Keratinocyte (primary cell): ENCODE measurements at regions not wholly inside any gene's neighbourhood (a gene's known extent, or its start where the extent isn't known, plus 50 kb on each side); places are given as distances from the start of the nearest gene placed in this dataset.

Experiments used
- DNase-seq: peaks from one replicate; pipeline ENCODE4 v3.0.0-alpha.2; 2011; ENCODE audit warnings: low read depth, missing footprints, low spot score
- FAIRE-seq: peaks from 2 replicates; lab custom pipeline; 2011; peaks lifted over from hg19 to GRCh38; lab: Jason Lieb, UNC
- H2AFZ ChIP-seq: 2 replicates; pipeline ENCODE4 v1.6.0; 2012; ENCODE audit warnings: low read length, control low read depth, inconsistent platforms; ENCODE audit not compliant: control insufficient read depth
- H3K27ac ChIP-seq: 2 replicates; pipeline ENCODE4 v1.5.1; 2011; ENCODE audit warnings: low read length; ENCODE audit not compliant: control insufficient read depth, insufficient read depth
- H3K27me3 ChIP-seq: 3 replicates; pipeline ENCODE4 v1.6.0; 2011; ENCODE audit warnings: low read length; ENCODE audit not compliant: control insufficient read depth, insufficient read depth; ENCODE audit errors: extremely low read depth
- H3K36me3 ChIP-seq, 2 experiments: 2 replicates in 1 of 2; 3 replicates in 1 of 2; pipeline ENCODE4 v1.5.1; 2011; ENCODE audit warnings: low read length in 2 of 2, mild to moderate bottlenecking in 1 of 2; ENCODE audit not compliant: control insufficient read depth in 2 of 2, insufficient read depth in 2 of 2; ENCODE audit errors: extremely low read depth in 1 of 2
- H3K4me1 ChIP-seq: 3 replicates; pipeline ENCODE4 v1.5.1; 2011; ENCODE audit warnings: low read length; ENCODE audit not compliant: control insufficient read depth, insufficient read depth; ENCODE audit errors: extremely low read depth
- H3K4me2 ChIP-seq: 3 replicates; pipeline ENCODE4 v1.6.0; 2011; ENCODE audit warnings: low read depth, low read length; ENCODE audit not compliant: control insufficient read depth, insufficient read depth; ENCODE audit errors: extremely low read depth
- H3K4me3 ChIP-seq, 3 experiments: fragments of 200-600 bp in 1 of 3; sonication (generic) in 1 of 3; 2 replicates in 2 of 3; 3 replicates in 1 of 3; pipeline ENCODE4 v1.5.1; 2011 to 2016; ENCODE audit warnings: low read length in 3 of 3, mild to moderate bottlenecking in 3 of 3, control low read depth in 2 of 3, inconsistent platforms in 1 of 3, low read depth in 1 of 3, mixed read lengths in 1 of 3, mixed run types in 1 of 3, moderate library complexity in 1 of 3; ENCODE audit not compliant: control insufficient read depth in 2 of 3, insufficient read depth in 2 of 3; ENCODE audit errors: extremely low read depth in 1 of 3
- H3K79me2 ChIP-seq: 2 replicates; pipeline ENCODE4 v1.6.0; 2012; ENCODE audit warnings: low read length; ENCODE audit not compliant: control insufficient read depth, insufficient read depth
- H3K9ac ChIP-seq: 3 replicates; pipeline ENCODE4 v1.6.0; 2011; ENCODE audit warnings: low read length; ENCODE audit not compliant: control insufficient read depth, insufficient read depth; ENCODE audit errors: extremely low read depth
- H3K9me1 ChIP-seq: 3 replicates; pipeline ENCODE4 v1.6.0; 2011; ENCODE audit warnings: low read length; ENCODE audit not compliant: control insufficient read depth, insufficient read depth; ENCODE audit errors: extremely low read depth
- H3K9me3 ChIP-seq: 2 replicates; pipeline ENCODE4 v1.5.1; 2012; ENCODE audit warnings: low read depth, low read length; ENCODE audit not compliant: control insufficient read depth
- H4K20me1 ChIP-seq: 3 replicates; pipeline ENCODE4 v1.6.0; 2011; ENCODE audit warnings: low read length; ENCODE audit not compliant: control insufficient read depth, insufficient read depth; ENCODE audit errors: extremely low read depth
- EZH2 ChIP-seq: IDR thresholded peaks from one replicate; pipeline ENCODE4 v1.6.1; 2012; ENCODE audit warnings: inconsistent platforms, mild to moderate bottlenecking, low read length, moderate library complexity
- dilution Hi-C: fragments of 300-500 bp; cut with MboI; formaldehyde crosslinking; loops from one replicate; pipeline ENCODE4 v1.7.0; 2020; ENCODE audit warnings: low sequenced_read_pairs; ENCODE audit not compliant: extremely low pct_ligation_motif_present
- TF ChIP-seq, protein P1 (sequence below), 3 experiments: IDR thresholded peaks in 1 of 3; conservative IDR thresholded peaks in 1 of 3; optimal IDR thresholded peaks in 1 of 3; 2 replicates in 2 of 3; 3 replicates in 1 of 3; pipeline versions ENCODE3 to v1.5.1; 2011; ENCODE audit warnings: low read length in 3 of 3, mild to moderate bottlenecking in 3 of 3, moderate library complexity in 2 of 3, control low read depth in 1 of 3, inconsistent platforms in 1 of 3; ENCODE audit not compliant: insufficient read depth in 2 of 3; ENCODE audit errors: extremely low read depth in 1 of 3

DNA sequence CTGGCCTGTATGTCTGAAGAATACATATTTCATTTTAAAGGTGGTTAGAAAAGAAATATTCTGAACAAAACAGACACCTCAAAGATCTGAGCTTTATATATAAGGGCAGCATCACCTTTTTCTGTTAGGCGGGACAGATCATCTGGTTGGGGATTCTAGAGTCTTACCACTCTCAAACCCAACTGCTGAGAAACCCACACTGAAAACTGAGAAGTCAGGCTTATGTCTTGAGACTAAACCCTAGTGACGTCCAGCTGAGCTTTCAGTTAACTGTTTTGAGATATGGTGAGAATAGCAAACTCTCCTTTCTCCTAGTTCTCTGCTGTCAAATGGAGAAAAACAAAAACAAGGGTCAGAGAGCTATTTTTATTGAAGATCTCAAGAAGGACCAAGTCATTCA is 63.7 kb upstream of the CCN6 start:
- dilution Hi-C loops, result no loop called here

DNA sequence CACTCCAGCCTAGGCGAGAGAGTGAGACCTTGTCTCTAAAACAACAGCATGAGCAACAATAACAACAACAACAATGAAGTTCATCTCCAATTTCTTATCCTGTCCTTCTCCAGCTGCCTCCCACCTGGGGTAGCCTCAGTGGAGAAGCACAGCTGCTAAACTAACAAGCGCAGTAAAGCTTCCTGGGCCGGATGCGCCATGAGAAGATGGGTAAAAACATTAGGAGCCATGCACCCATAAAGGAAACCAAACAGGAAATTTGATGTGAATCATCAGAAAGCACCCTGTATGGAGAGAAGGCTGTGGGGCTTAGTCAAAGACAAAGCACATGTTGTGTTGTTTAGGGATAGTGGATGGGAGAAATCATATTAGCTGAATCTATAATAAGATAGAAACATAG is 61.1 kb upstream of the CCN6 start:
- dilution Hi-C loops, result no loop called here
- no peak overlapping the region for H3K4me3 ChIP-seq

More for the DNA sequence above, 63.7 kb upstream of the CCN6 start:
- no peaks in the 10 kb centered on the region for H3K79me2 ChIP-seq
- TF ChIP-seq, protein P1, sequence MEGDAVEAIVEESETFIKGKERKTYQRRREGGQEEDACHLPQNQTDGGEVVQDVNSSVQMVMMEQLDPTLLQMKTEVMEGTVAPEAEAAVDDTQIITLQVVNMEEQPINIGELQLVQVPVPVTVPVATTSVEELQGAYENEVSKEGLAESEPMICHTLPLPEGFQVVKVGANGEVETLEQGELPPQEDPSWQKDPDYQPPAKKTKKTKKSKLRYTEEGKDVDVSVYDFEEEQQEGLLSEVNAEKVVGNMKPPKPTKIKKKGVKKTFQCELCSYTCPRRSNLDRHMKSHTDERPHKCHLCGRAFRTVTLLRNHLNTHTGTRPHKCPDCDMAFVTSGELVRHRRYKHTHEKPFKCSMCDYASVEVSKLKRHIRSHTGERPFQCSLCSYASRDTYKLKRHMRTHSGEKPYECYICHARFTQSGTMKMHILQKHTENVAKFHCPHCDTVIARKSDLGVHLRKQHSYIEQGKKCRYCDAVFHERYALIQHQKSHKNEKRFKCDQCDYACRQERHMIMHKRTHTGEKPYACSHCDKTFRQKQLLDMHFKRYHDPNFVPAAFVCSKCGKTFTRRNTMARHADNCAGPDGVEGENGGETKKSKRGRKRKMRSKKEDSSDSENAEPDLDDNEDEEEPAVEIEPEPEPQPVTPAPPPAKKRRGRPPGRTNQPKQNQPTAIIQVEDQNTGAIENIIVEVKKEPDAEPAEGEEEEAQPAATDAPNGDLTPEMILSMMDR (optimal IDR thresholded peaks at IDR 0.05 in 1 of 3, IDR thresholded peaks at IDR 0.05 in 1 of 3, conservative IDR thresholded peaks at IDR 0.05 in 1 of 3; ENCODE audit: extremely low read depth in 1 of 3, insufficient read depth in 2 of 3, low read length in 3 of 3), result no peak
- TF ChIP-seq EZH2, result no peak
- no peaks in the 10 kb centered on the region for H3K27me3 ChIP-seq
- no peaks in the 10 kb centered on the region for H4K20me1 ChIP-seq
- no peaks in the 10 kb centered on the region for H3K9me1 ChIP-seq
- no peak overlapping the region for H3K27ac ChIP-seq
- H2AFZ ChIP-seq, result no peak overlapping the region
- H3K4me2 ChIP-seq, result no peak overlapping the region
- no peak overlapping the region for H3K4me3 ChIP-seq
- H3K9ac ChIP-seq, result no peak overlapping the region
- H3K9me3 ChIP-seq, result no peaks in the 10 kb centered on the region
- DNase-seq (no peak), FAIRE-seq (no peak)
- H3K4me1 ChIP-seq, result peaks cover 46% of the 10 kb centered on the region
- H3K36me3 ChIP-seq, result no peaks in the 10 kb centered on the region

More for the DNA sequence above, 61.1 kb upstream of the CCN6 start:
- Histone ChIP-seq H3K4me2 (no peak overlapping the region), H2AFZ (peak overlapping the region; percentile 53), H3K27me3 (no peaks in the 10 kb centered on the region), H3K36me3 (no peaks in the 10 kb centered on the region), H3K4me1 (peaks cover 35% of the 10 kb centered on the region), H3K27ac (peak overlapping the region; percentile 29), H3K9me1 (no peaks in the 10 kb centered on the region), H3K79me2 (no peaks in the 10 kb centered on the region), H3K9me3 (no peaks in the 10 kb centered on the region), H3K9ac (no peak overlapping the region), H4K20me1 (no peaks in the 10 kb centered on the region)
- peak; percentile 17 for FAIRE-seq
- DNase-seq, result no peak
- TF ChIP-seq EZH2, result no peak
- TF ChIP-seq, protein P1 (optimal IDR thresholded peaks at IDR 0.05 in 1 of 3, IDR thresholded peaks at IDR 0.05 in 1 of 3, conservative IDR thresholded peaks at IDR 0.05 in 1 of 3; ENCODE audit: extremely low read depth in 1 of 3, insufficient read depth in 2 of 3, low read length in 3 of 3), result no peak
